Breast epithelium (tissue), 4 donors: ENCODE measurements at regions not wholly inside any gene's neighbourhood (a gene's known extent, or its start where the extent isn't known, plus 50 kb on each side); places are given as distances from the start of the nearest gene placed in this dataset.

Experiments used
- DNase-seq, 2 donors: peaks; one replicate each; pipeline ENCODE4 v3.0.0-alpha.2; 2019; ENCODE audit warnings: low spot score in 2 of 2
- H3K27ac ChIP-seq, 2 donors: fragments of 200-600 bp; sonication (generic) in 1 of 2; one replicate each; pipeline ENCODE4 v1.5.1; 2016 to 2019; ENCODE audit warnings: mild to moderate bottlenecking in 1 of 2
- H3K27me3 ChIP-seq, 2 donors: fragments of 200-600 bp; sonication (generic) in 1 of 2; one replicate each; pipeline versions ENCODE4 v1.5.1 to v1.6.0; 2017 to 2019; ENCODE audit warnings: control low read depth in 1 of 2, mild to moderate bottlenecking in 1 of 2
- H3K36me3 ChIP-seq: fragments of 200-600 bp; one replicate; pipeline ENCODE4 v1.5.1; 2019
- H3K4me1 ChIP-seq, 2 donors: fragments of 200-600 bp; sonication (generic); one replicate each; pipeline ENCODE4 v1.5.1; 2016 to 2019; ENCODE audit warnings: control low read depth in 1 of 2
- H3K4me3 ChIP-seq, 3 donors: fragments of 200-600 bp; sonication (generic); 1 replicate in 2 of 3; 2 replicates in 1 of 3; pipeline ENCODE4 v1.5.1; 2016 to 2019; ENCODE audit warnings: mild to moderate bottlenecking in 3 of 3, moderate library complexity in 2 of 3
- H3K9me3 ChIP-seq, 2 donors: fragments of 200-600 bp; sonication (generic) in 1 of 2; one replicate each; pipeline ENCODE4 v1.5.1; 2016 to 2019; ENCODE audit warnings: control low read depth in 1 of 2
- CTCF ChIP-seq, 3 donors: fragments of 450-650 bp; IDR thresholded peaks; one replicate each; pipeline ENCODE4 v1.5.1; 2016 to 2017; ENCODE audit warnings: antibody characterized with exemption in 3 of 3, mild to moderate bottlenecking in 3 of 3, moderate library complexity in 3 of 3
- POLR2A ChIP-seq: fragments of 450-650 bp; IDR thresholded peaks from one replicate; pipeline ENCODE4 v1.6.1; 2016; ENCODE audit warnings: antibody characterized with exemption, mild to moderate bottlenecking, moderate library complexity
- POLR2AphosphoS5 ChIP-seq, 3 donors: sonication (generic); formaldehyde crosslinking; IDR thresholded peaks; one replicate each; pipeline ENCODE4 v1.6.1; 2017; ENCODE audit warnings: antibody characterized with exemption in 3 of 3
- intact Hi-C: fragments of 100-400 bp; cut with DNase I; formaldehyde crosslinking; loops from one replicate; pipeline ENCODE4 v1.15.1; 2023; ENCODE audit warnings: low total_unique reads

GRCh38 chr6:139790527-139790926, 416.1 kb upstream of the CITED2 start:
- no peaks in the 10 kb centered on the region for H3K9me3 ChIP-seq
- H3K27ac ChIP-seq: no peak overlapping the region
- no peak for DNase-seq
- intact Hi-C loops: no loop called here
- no peaks in the 10 kb centered on the region for H3K36me3 ChIP-seq
- TF ChIP-seq CTCF (IDR thresholded peaks at IDR 0.05) (no peak), POLR2AphosphoS5 (IDR thresholded peaks at IDR 0.05) (no peak), POLR2A (no peak)
- no peak overlapping the region for H3K4me3 ChIP-seq
- no peaks in the 10 kb centered on the region for H3K4me1 ChIP-seq
- H3K27me3 ChIP-seq: no peaks in the 10 kb centered on the region

GRCh38 chr6:139784222-139784769, 409.8 kb upstream of the CITED2 start:
- DNase-seq: no peak
- TF ChIP-seq CTCF (IDR thresholded peaks at IDR 0.05) (no peak), POLR2AphosphoS5 (IDR thresholded peaks at IDR 0.05) (no peak), POLR2A (no peak)
- no peaks in the 10 kb centered on the region for H3K4me1 ChIP-seq
- H3K27ac ChIP-seq: no peak overlapping the region
- no peaks in the 10 kb centered on the region for H3K9me3 ChIP-seq
- no peaks in the 10 kb centered on the region for H3K36me3 ChIP-seq
- no peak overlapping the region for H3K4me3 ChIP-seq
- no peaks in the 10 kb centered on the region for H3K27me3 ChIP-seq
- intact Hi-C loops: no loop called here

GRCh38 chr6:139779988-139780774, 405.7 kb upstream of the CITED2 start:
- Histone ChIP-seq H3K4me3 (no peak overlapping the region), H3K9me3 (no peaks in the 10 kb centered on the region), H3K4me1 (no peaks in the 10 kb centered on the region), H3K27me3 (no peaks in the 10 kb centered on the region), H3K36me3 (no peaks in the 10 kb centered on the region), H3K27ac (no peak overlapping the region)
- intact Hi-C loops: no loop called here
- no peak for TF ChIP-seq CTCF (IDR thresholded peaks at IDR 0.05)
- TF ChIP-seq POLR2A: no peak
- no peak for TF ChIP-seq POLR2AphosphoS5 (IDR thresholded peaks at IDR 0.05)
- no peak for DNase-seq

- no peaks in the 10 kb centered on the region for H3K9me3 ChIP-seq
- no peak overlapping the region for H3K4me3 ChIP-seq
- H3K36me3 ChIP-seq: no peaks in the 10 kb centered on the region
- DNase-seq: no peak
- H3K27ac ChIP-seq: no peak overlapping the region
- no peak for TF ChIP-seq CTCF (IDR thresholded peaks at IDR 0.05)
- TF ChIP-seq POLR2AphosphoS5 (IDR thresholded peaks at IDR 0.05): no peak
- TF ChIP-seq POLR2A: no peak
- intact Hi-C loops: no loop called here
- H3K4me1 ChIP-seq: no peaks in the 10 kb centered on the region
- no peaks in the 10 kb centered on the region for H3K27me3 ChIP-seq
Observed at GRCh38 chr6:139778688-139779087, 404.2 kb upstream of the CITED2 start.

GRCh38 chr6:139778106-139778505, 403.7 kb upstream of the CITED2 start:
- Histone ChIP-seq H3K4me3 (no peak overlapping the region), H3K36me3 (no peaks in the 10 kb centered on the region), H3K27me3 (no peaks in the 10 kb centered on the region), H3K27ac (no peak overlapping the region), H3K4me1 (no peaks in the 10 kb centered on the region), H3K9me3 (no peaks in the 10 kb centered on the region)
- intact Hi-C loops: no loop called here
- TF ChIP-seq POLR2A (no peak), POLR2AphosphoS5 (IDR thresholded peaks at IDR 0.05) (no peak), CTCF (IDR thresholded peaks at IDR 0.05) (no peak)
- DNase-seq: no peak
